ENCODE measurements at regions not wholly inside any gene's neighbourhood (a gene's known extent, or its start where the extent isn't known, plus 50 kb on each side); places are given as distances from the start of the nearest gene placed in this dataset.
A peak's percentile ranks its signal among the peaks of the same experiment; 100 is the strongest.

GRCh38 chr2:30048636-30049175, 98.1 kb upstream of the YPEL5 start:
- no peak for DNase-seq

DNA sequence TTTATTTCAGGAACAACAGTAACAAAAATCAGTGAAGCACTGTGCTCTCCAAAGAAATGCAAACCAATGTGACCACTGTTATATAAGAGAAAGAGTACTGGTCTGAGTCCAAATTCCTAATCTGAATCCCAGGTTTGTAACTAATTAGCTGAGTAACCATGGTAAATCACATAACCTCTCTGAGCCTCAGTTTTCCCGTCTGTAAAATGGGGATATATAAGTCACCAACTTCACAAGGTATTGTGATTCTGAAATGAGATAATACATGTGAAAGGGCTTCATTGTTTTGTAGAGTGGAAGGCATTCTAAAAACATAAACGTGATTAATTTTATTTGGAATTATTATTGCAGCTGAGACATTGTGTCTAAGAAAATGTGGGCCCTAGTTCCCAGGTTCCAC, 91.3 kb upstream of the YPEL5 start:
- no peak for DNase-seq

DNA sequence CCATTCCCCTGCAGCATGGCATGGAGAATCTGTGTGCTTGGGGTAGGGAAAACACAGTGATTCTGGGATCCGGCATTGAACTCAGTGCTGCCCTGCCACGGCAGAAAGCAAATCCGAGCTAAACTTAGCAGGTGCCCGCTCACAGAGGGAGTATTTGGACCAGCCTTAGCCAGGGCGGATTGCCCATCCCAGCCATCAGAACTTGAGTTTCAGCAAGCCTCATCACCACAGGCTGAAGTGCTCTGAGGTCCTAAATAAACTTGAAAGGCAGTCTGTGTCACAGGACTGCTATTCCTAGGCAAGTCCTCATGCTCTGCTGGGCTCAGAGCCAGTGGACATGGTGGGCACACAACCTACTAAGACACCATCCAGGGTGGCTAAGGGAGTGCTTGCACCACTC, 86.2 kb upstream of the YPEL5 start:
- no peak for DNase-seq

- DNase-seq, result no peak
Measured at GRCh38 chr2:30068067-30068466, 78.7 kb upstream of the YPEL5 start.

GRCh38 chr2:30072250-30072842, 74.5 kb upstream of the YPEL5 start:
- peak; percentile 52 for DNase-seq

DNA sequence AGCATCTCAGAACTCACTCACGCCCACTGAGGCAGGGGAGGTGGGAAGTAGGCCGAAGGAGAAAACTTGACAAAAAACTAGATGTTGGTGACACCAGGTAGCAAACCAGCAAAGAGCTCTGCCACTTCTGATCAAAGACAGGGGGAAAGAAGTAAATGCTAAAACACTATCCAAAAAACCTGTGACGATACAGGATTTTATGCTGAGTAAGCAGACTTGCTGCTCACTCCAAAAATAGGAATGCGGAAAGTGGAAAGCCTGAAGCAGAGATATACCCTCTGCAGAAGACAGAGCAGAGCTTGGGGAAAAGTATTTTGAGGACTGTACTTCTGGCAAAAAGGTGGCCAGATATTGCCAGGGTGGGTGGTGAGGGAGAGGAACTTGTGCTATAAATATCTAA, 73.3 kb upstream of the YPEL5 start:
- no peak for DNase-seq

GRCh38 chr2:30074023-30074422, 72.8 kb upstream of the YPEL5 start:
- no peak for DNase-seq

DNA sequence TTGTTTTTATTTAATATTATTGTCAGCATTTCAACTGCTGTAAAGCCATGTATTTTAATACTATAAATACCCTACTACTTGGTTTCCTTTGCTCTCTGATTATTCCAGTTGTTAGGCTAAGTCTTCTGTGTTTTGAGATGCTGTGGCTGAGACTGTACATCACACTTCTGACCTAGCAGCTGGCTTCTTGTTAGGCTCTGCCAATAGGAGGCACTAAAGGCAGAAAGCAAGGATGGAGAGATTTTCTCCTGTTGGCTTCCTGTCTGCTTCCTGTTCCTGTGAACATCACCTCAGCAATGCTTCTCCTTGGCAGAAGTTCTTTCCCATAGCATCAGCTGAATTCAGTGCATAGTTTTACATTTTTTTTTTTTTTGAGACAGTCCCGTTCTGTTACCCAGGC, 68.3 kb upstream of the YPEL5 start:
- DNase-seq, result no peak

GRCh38 chr2:30084915-30085314, 61.9 kb upstream of the YPEL5 start:
- DNase-seq, result no peak

DNA sequence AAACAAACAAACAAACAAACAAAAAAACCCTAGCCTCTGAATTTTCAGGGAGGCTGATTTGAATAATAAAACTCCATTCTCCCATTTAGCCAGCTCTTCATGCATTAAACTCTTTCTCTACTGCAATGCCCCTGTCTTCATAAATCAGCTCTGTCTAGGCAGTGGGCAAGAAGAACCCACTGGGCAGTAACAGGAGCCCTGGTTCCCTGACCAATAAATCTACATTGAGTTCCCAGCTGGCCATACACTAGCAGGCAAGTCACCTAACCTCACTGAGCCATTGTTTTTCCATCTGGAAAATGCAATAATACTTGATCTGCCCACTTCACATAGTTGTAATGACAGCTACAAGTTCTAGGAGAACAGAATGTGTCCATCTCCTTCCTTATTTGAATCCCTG, 57.6 kb upstream of the YPEL5 start:
- no peak for DNase-seq

- DNase-seq, result no peak
Measured at GRCh38 chr2:30095402-30095801, 51.4 kb upstream of the YPEL5 start.

GRCh38 chr2:30096451-30096850, 50.4 kb upstream of the YPEL5 start:
- DNase-seq, result no peak
